ENCODE measurements at regions not wholly inside any gene's neighbourhood (a gene's known extent, or its start where the extent isn't known, plus 50 kb on each side); places are given as distances from the start of the nearest gene placed in this dataset.
"Not testable (repeated sequence)": the region's sequence is repeated elsewhere in the genome, so short reads cannot be mapped to it uniquely, and the experiment has no call there.

DNA sequence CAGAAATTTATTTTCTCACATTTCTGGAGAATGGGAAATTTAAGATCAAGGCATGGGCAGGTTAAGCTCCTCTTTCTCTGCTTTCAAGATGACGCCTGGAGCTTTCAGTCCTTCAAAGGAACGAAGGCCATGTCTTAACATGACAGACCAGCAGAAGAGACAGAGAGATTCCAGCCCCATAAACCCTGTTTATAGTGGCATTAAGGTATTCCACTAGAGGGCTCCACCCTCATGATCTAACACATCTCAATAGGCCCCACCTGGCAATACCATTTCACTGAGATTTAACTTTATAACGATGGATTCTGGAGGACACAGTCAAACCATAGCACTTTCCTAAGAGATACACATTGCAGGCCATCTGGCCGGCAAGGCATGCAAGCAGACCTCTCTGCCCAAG is 1406.1 kb downstream of the RPIA start:
- H3K27ac ChIP-seq (ENCODE audit: low read length, poor library complexity, severe bottlenecking); H3K27me3 ChIP-seq (ENCODE audit: control insufficient read depth in 1 of 2, insufficient read depth in 1 of 2, low read length in 2 of 2); H3K4me3 ChIP-seq (ENCODE audit: insufficient read depth in 1 of 2, low read depth in 1 of 2, low read length in 2 of 2); H2AK5ac ChIP-seq (ENCODE audit: low read length, severe bottlenecking); H3K23ac ChIP-seq (ENCODE audit: low read length in 2 of 2); H4K8ac ChIP-seq (ENCODE audit: low read length); H3K4me1 ChIP-seq (ENCODE audit: control insufficient read depth, insufficient read depth, low read depth, low read length); H2BK12ac ChIP-seq (ENCODE audit: low read length in 2 of 2); DNase-seq; H3K4ac ChIP-seq (ENCODE audit: low read depth in 1 of 2, low read length in 2 of 2); H2BK120ac ChIP-seq (ENCODE audit: low read depth, low read length); H2BK5ac ChIP-seq (ENCODE audit: low read depth, low read length, poor library complexity, severe bottlenecking); H2AFZ ChIP-seq (ENCODE audit: low read depth, low read length); H3K36me3 ChIP-seq (ENCODE audit: control insufficient read depth in 1 of 2, insufficient read depth in 2 of 2, low read depth in 1 of 2, low read length in 2 of 2); H4K91ac ChIP-seq (ENCODE audit: low read length); H3K9ac ChIP-seq (ENCODE audit: low read length); H2BK15ac ChIP-seq (ENCODE audit: low read depth, poor library complexity, severe bottlenecking); H3K14ac ChIP-seq (ENCODE audit: low read length in 2 of 2); H3K4me2 ChIP-seq (ENCODE audit: low read length, poor library complexity, severe bottlenecking); H3K9me3 ChIP-seq (ENCODE audit: control insufficient read depth, low read length); H3K79me1 ChIP-seq (replicated peaks; ENCODE audit: low read length, poor library complexity, severe bottlenecking); H3K18ac ChIP-seq (ENCODE audit: low read depth in 1 of 2, low read length in 2 of 2): not testable (repeated sequence)
- no CpG with 5 or more reads among the region's 4 CpGs for WGBS

DNA sequence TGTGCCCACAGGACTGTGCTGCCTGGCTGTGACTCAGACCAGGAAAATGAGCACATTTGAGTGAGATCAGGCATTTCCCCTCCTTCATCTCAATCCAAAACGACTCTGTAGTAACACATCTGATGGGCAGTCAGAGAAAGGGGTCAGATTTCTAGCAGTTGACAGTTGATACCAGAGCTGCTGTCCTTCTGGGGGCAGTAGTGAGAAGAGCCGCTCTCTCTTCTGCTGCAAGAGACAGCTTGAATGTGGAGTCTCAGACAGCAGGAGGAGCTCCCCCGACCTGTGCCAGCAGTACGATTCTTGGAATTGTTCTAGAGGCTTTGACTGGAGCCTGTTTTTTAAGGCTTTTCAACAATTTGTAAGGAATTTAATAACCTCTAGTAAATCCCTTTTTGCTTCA is 1413.7 kb downstream of the RPIA start:
- H4K91ac ChIP-seq (ENCODE audit: low read length); H2AK5ac ChIP-seq (ENCODE audit: low read length, severe bottlenecking); H2AFZ ChIP-seq (ENCODE audit: low read depth, low read length); H3K18ac ChIP-seq (ENCODE audit: low read depth in 1 of 2, low read length in 2 of 2); H3K27ac ChIP-seq (ENCODE audit: low read length, poor library complexity, severe bottlenecking); H3K23ac ChIP-seq (ENCODE audit: low read length in 2 of 2); H2BK120ac ChIP-seq (ENCODE audit: low read depth, low read length); H3K4me2 ChIP-seq (ENCODE audit: low read length, poor library complexity, severe bottlenecking); H3K4me3 ChIP-seq (ENCODE audit: insufficient read depth in 1 of 2, low read depth in 1 of 2, low read length in 2 of 2); H3K27me3 ChIP-seq (ENCODE audit: control insufficient read depth in 1 of 2, insufficient read depth in 1 of 2, low read length in 2 of 2); H3K36me3 ChIP-seq (ENCODE audit: control insufficient read depth in 1 of 2, insufficient read depth in 2 of 2, low read depth in 1 of 2, low read length in 2 of 2); H3K4me1 ChIP-seq (ENCODE audit: control insufficient read depth, insufficient read depth, low read depth, low read length); H4K8ac ChIP-seq (ENCODE audit: low read length); H3K9ac ChIP-seq (ENCODE audit: low read length); DNase-seq; H2BK15ac ChIP-seq (ENCODE audit: low read depth, poor library complexity, severe bottlenecking); H2BK5ac ChIP-seq (ENCODE audit: low read depth, low read length, poor library complexity, severe bottlenecking); H3K4ac ChIP-seq (ENCODE audit: low read depth in 1 of 2, low read length in 2 of 2); H2BK12ac ChIP-seq (ENCODE audit: low read length in 2 of 2); H3K79me1 ChIP-seq (replicated peaks; ENCODE audit: low read length, poor library complexity, severe bottlenecking); H3K14ac ChIP-seq (ENCODE audit: low read length in 2 of 2); H3K9me3 ChIP-seq (ENCODE audit: control insufficient read depth, low read length): not testable (repeated sequence)
- 0% methylated on average over 1 of the region's 4 CpGs for WGBS

DNA sequence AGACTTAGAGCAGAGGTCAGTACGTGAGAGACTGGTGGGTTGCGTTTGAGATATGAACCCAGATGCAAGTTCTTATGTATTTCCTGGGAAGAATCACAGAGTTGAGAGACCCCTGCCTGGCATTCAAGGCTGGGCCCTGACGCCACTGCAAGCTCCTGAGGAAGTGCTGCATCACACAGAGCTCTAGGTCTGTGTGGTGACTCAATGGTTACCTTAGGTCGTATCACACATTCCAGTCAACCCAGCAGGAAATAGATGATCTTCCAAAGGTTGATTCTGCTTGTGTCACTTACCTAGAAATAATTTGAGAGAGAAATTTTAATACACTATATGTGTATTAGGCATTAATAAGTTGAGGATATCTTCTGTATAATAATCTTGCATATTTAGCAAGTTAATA is 1431.9 kb downstream of the RPIA start:
- not testable (repeated sequence) for H3K18ac ChIP-seq (ENCODE audit: low read depth in 1 of 2, low read length in 2 of 2); H2BK120ac ChIP-seq (ENCODE audit: low read depth, low read length); H3K27ac ChIP-seq (ENCODE audit: low read length, poor library complexity, severe bottlenecking); DNase-seq; H4K8ac ChIP-seq (ENCODE audit: low read length); H3K27me3 ChIP-seq (ENCODE audit: control insufficient read depth in 1 of 2, insufficient read depth in 1 of 2, low read length in 2 of 2); H4K91ac ChIP-seq (ENCODE audit: low read length); H2AFZ ChIP-seq (ENCODE audit: low read depth, low read length); H2BK15ac ChIP-seq (ENCODE audit: low read depth, poor library complexity, severe bottlenecking); H3K4me2 ChIP-seq (ENCODE audit: low read length, poor library complexity, severe bottlenecking); H3K4ac ChIP-seq (ENCODE audit: low read depth in 1 of 2, low read length in 2 of 2); H2BK5ac ChIP-seq (ENCODE audit: low read depth, low read length, poor library complexity, severe bottlenecking); H3K36me3 ChIP-seq (ENCODE audit: control insufficient read depth in 1 of 2, insufficient read depth in 2 of 2, low read depth in 1 of 2, low read length in 2 of 2); H3K14ac ChIP-seq (ENCODE audit: low read length in 2 of 2); H3K9me3 ChIP-seq (ENCODE audit: control insufficient read depth, low read length); H3K4me1 ChIP-seq (ENCODE audit: control insufficient read depth, insufficient read depth, low read depth, low read length); H3K9ac ChIP-seq (ENCODE audit: low read length); H3K4me3 ChIP-seq (ENCODE audit: insufficient read depth in 1 of 2, low read depth in 1 of 2, low read length in 2 of 2); H2AK5ac ChIP-seq (ENCODE audit: low read length, severe bottlenecking); H2BK12ac ChIP-seq (ENCODE audit: low read length in 2 of 2); H3K23ac ChIP-seq (ENCODE audit: low read length in 2 of 2); H3K79me1 ChIP-seq (replicated peaks; ENCODE audit: low read length, poor library complexity, severe bottlenecking)
- WGBS, result 56% methylated on average over 2 of the region's 4 CpGs

DNA sequence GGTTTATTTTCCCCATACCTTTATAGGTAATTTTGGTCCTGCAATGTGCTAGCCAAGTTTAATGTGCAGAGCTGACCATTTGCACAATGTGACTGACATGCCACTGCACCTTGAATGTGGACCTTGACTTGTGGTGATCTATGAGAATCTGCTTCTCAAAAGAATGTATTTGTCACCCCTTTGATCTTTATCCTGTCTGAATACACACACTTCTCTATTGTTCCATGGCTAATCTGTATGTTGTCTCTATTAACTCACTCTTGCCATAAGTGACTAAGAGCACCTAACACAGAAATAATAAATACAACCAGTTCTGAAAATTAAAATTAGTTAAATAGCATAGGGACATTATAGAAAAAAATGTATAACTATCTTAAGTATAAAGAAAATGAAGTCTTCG is 1447.6 kb downstream of the RPIA start:
- not testable (repeated sequence) for H3K14ac ChIP-seq (ENCODE audit: low read length in 2 of 2); H3K4me3 ChIP-seq (ENCODE audit: insufficient read depth in 1 of 2, low read depth in 1 of 2, low read length in 2 of 2); H4K8ac ChIP-seq (ENCODE audit: low read length); H3K36me3 ChIP-seq (ENCODE audit: control insufficient read depth in 1 of 2, insufficient read depth in 2 of 2, low read depth in 1 of 2, low read length in 2 of 2); H3K9ac ChIP-seq (ENCODE audit: low read length); H3K4me1 ChIP-seq (ENCODE audit: control insufficient read depth, insufficient read depth, low read depth, low read length); H3K18ac ChIP-seq (ENCODE audit: low read depth in 1 of 2, low read length in 2 of 2); H3K4ac ChIP-seq (ENCODE audit: low read depth in 1 of 2, low read length in 2 of 2); H2AFZ ChIP-seq (ENCODE audit: low read depth, low read length); H3K27me3 ChIP-seq (ENCODE audit: control insufficient read depth in 1 of 2, insufficient read depth in 1 of 2, low read length in 2 of 2); H4K91ac ChIP-seq (ENCODE audit: low read length); H3K27ac ChIP-seq (ENCODE audit: low read length, poor library complexity, severe bottlenecking); H2BK120ac ChIP-seq (ENCODE audit: low read depth, low read length); H3K4me2 ChIP-seq (ENCODE audit: low read length, poor library complexity, severe bottlenecking); H2AK5ac ChIP-seq (ENCODE audit: low read length, severe bottlenecking); H2BK5ac ChIP-seq (ENCODE audit: low read depth, low read length, poor library complexity, severe bottlenecking); H3K23ac ChIP-seq (ENCODE audit: low read length in 2 of 2); H3K79me1 ChIP-seq (replicated peaks; ENCODE audit: low read length, poor library complexity, severe bottlenecking); H2BK15ac ChIP-seq (ENCODE audit: low read depth, poor library complexity, severe bottlenecking); H3K9me3 ChIP-seq (ENCODE audit: control insufficient read depth, low read length); DNase-seq; H2BK12ac ChIP-seq (ENCODE audit: low read length in 2 of 2)
- no CpG with 5 or more reads among the region's 1 CpG for WGBS
